ENCODE measurements at regions not wholly inside any gene's neighbourhood (a gene's known extent, or its start where the extent isn't known, plus 50 kb on each side); places are given as distances from the start of the nearest gene placed in this dataset.

DNA sequence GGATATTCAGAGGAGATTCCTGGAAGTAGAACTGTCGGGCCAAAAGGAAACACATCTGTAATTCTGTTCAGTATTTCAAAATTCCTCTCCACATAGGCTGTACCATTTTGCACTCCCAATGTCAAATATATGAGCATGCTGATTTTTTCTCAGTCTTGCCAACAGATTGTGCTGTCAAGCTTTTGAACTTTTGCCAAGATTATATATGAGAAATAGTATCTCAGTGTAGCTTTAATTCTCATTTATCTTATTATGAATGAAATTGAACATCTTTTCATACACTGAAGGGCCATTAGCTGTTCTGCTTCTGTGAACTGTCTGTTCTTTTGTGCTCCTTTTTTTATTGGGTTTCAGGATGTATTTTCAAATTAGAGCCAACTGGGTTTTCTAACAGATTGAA, 907.1 kb downstream of the MAT2B start:
- Histone ChIP-seq H3K27me3 (ENCODE audit: low read depth, low read length) (no peaks in the 10 kb centered on the region), H3K9me3 (ENCODE audit: control insufficient read depth in 1 of 2, low read length in 2 of 2) (peaks cover 0 to 1% of the 10 kb centered on the region in 2 donors), H3K4me3 (ENCODE audit: low read depth in 1 of 2, low read length in 2 of 2) (no peak overlapping the region), H3K27ac (ENCODE audit: low read length) (no peak overlapping the region), H3K36me3 (ENCODE audit: control insufficient read depth in 1 of 2, insufficient read depth in 2 of 2, low read length in 2 of 2) (no peaks in the 10 kb centered on the region), H3K4me1 (ENCODE audit: control insufficient read depth in 1 of 2, insufficient read depth in 2 of 2, low read length in 2 of 2) (no peaks in the 10 kb centered on the region)

DNA sequence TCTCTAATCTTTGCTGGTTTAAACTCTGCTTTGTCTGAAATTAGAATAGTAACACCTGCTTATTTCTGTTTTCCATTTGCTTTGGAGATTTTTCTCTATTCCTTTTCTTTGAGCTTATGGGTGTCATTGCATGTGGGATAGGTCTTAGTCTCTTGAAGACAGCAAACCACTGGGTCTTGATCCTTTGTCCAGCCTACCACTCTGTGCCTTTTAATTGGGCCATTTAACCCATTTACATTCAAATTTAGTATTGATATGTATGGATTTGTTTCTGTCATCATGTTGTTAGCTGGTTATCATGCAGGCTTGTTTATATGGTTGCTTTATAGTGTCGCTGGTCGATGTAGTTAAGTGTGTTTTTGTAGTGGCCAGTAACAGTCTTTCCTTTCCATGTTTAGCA, 914.7 kb downstream of the MAT2B start:
- no peaks in the 10 kb centered on the region for H3K36me3 ChIP-seq (ENCODE audit: control insufficient read depth in 1 of 2, insufficient read depth in 2 of 2, low read length in 2 of 2)
- H3K4me1 ChIP-seq (ENCODE audit: control insufficient read depth in 1 of 2, insufficient read depth in 2 of 2, low read length in 2 of 2), result no peaks in the 10 kb centered on the region
- H3K27me3 ChIP-seq (ENCODE audit: low read depth, low read length), result no peaks in the 10 kb centered on the region
- H3K9me3 ChIP-seq (ENCODE audit: control insufficient read depth in 1 of 2, low read length in 2 of 2), result peaks cover 0 to 21% of the 10 kb centered on the region in 2 donors
- H3K4me3 ChIP-seq (ENCODE audit: low read depth in 1 of 2, low read length in 2 of 2), result peak overlapping the region in 1 of 2 donors; percentile 3
- H3K27ac ChIP-seq (ENCODE audit: low read length), result no peak overlapping the region

DNA sequence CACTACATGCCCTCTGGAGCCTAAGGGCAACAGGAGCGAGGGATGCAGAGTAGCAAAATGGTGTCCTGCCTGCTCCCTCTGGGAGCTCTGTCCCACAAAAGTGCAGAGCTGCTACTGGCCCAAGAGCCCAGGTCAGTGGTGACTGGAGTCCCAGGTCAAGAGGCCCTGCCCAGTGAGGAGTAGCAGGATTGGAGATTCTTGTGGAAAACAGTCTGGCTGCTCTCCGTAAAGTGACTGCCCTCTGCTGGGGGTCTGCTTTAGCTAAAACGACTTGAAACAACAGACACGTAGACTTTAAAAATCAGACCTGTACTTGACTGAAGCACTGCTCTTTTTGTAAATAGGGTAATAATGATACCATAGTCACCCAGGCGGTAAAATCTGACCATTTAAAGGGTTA, 917.0 kb downstream of the MAT2B start:
- H3K27ac ChIP-seq (ENCODE audit: low read length), result no peak overlapping the region
- no peaks in the 10 kb centered on the region for H3K36me3 ChIP-seq (ENCODE audit: control insufficient read depth in 1 of 2, insufficient read depth in 2 of 2, low read length in 2 of 2)
- H3K4me3 ChIP-seq (ENCODE audit: low read depth in 1 of 2, low read length in 2 of 2), result no peak overlapping the region
- H3K4me1 ChIP-seq (ENCODE audit: control insufficient read depth in 1 of 2, insufficient read depth in 2 of 2, low read length in 2 of 2), result no peaks in the 10 kb centered on the region
- no peaks in the 10 kb centered on the region for H3K27me3 ChIP-seq (ENCODE audit: low read depth, low read length)
- peaks cover 0 to 22% of the 10 kb centered on the region in 2 donors for H3K9me3 ChIP-seq (ENCODE audit: control insufficient read depth in 1 of 2, low read length in 2 of 2)

DNA sequence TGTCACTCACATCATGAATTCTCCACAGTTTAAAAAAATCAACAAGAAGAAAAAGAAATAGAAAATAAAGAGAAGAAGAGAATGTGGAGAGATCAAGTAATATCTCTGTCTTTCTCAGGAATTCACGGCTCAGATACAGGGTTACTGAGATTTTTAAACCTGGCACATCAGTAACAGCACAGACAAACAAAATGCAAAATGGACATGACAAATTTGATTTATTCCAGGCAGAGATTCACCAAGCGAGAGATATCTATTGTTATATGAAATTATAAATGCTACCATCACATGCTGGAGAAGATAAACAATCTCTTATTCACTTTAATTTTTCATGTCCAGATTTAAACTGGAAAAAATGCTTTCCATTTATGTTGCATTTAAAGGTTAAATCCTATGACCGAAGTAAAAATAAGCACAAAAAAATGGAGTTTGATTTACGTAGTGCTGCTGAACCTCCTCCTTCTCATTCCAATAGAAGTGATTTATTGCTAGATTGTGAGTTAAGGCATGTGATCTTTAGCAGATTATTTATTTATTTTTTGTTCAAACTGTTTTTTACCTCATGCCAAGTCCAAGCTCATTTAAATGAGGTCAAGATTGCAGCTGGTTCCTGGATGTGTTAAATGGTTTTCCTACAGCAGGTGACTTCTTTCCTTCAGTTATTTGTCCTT, 926.4 kb downstream of the MAT2B start:
- Histone ChIP-seq H3K4me3 (ENCODE audit: low read depth in 1 of 2, low read length in 2 of 2) (no peak overlapping the region), H3K36me3 (ENCODE audit: control insufficient read depth in 1 of 2, insufficient read depth in 2 of 2, low read length in 2 of 2) (no peaks in the 10 kb centered on the region), H3K27me3 (ENCODE audit: low read depth, low read length) (no peaks in the 10 kb centered on the region), H3K4me1 (ENCODE audit: control insufficient read depth in 1 of 2, insufficient read depth in 2 of 2, low read length in 2 of 2) (peaks cover 0 to 11% of the 10 kb centered on the region in 2 donors), H3K9me3 (ENCODE audit: control insufficient read depth in 1 of 2, low read length in 2 of 2) (peaks cover 0 to 4% of the 10 kb centered on the region in 2 donors), H3K27ac (ENCODE audit: low read length) (no peak overlapping the region)

DNA sequence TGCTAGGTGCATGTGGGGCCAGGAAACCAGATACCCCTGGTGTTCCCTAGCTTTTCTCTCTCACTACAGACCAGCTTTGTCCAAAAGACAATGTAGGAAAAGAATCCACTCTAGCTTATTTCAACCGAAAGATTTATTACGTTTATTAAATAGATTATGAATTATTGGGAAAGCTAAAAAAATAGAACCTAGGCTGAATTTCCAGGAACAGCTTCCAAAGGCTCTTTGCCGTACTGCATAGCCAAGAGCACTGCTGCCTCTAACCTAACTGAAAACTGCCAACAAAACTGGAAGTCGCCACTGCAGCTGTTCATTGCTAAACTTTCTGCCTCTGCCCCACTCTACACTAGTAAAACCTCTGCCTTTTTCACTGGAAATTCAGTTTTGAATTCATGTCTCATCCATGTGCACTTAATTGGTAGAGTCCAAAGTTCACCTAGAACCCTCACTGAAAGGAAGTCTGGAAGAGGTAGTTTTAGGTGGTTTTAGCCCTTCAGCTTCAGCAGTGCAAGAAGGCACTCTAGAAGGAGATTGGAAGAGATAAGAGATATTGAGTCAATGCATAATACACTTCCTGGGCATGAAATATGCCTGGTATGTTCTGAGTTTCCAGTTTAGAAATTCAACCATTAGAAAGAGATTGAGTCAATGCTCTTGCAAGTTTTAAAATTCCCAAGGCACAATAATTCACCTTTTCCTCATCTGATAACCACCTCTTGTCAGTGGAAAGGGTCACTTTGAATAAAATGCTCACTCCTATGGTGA, 927.9 kb downstream of the MAT2B start:
- Histone ChIP-seq H3K27me3 (ENCODE audit: low read depth, low read length) (no peaks in the 10 kb centered on the region), H3K36me3 (ENCODE audit: control insufficient read depth in 1 of 2, insufficient read depth in 2 of 2, low read length in 2 of 2) (no peaks in the 10 kb centered on the region), H3K4me3 (ENCODE audit: low read depth in 1 of 2, low read length in 2 of 2) (no peak overlapping the region), H3K9me3 (ENCODE audit: control insufficient read depth in 1 of 2, low read length in 2 of 2) (peaks cover 0 to 4% of the 10 kb centered on the region in 2 donors), H3K4me1 (ENCODE audit: control insufficient read depth in 1 of 2, insufficient read depth in 2 of 2, low read length in 2 of 2) (peaks cover 0 to 11% of the 10 kb centered on the region in 2 donors), H3K27ac (ENCODE audit: low read length) (no peak overlapping the region)

DNA sequence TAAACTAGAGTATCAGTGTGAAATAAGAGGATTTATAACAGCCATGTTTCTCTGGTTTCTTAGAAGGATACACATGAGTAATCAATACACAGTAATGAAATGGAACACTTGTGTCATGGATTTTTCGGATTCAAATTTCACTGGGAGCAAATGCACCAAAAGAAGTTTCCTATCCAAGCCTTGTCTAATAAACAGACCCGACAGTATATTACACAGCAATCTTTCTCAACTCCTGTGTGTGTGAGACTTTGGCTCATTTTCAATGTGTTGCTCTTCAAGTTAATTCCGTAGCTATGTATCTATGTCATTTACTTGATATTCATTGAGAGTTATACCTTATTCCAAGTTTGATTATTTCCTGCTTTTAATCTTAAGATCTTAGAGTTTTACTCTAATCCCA, 930.2 kb downstream of the MAT2B start:
- Histone ChIP-seq H3K4me1 (ENCODE audit: control insufficient read depth in 1 of 2, insufficient read depth in 2 of 2, low read length in 2 of 2) (peaks cover 0 to 11% of the 10 kb centered on the region in 2 donors), H3K9me3 (ENCODE audit: control insufficient read depth in 1 of 2, low read length in 2 of 2) (no peaks in the 10 kb centered on the region), H3K36me3 (ENCODE audit: control insufficient read depth in 1 of 2, insufficient read depth in 2 of 2, low read length in 2 of 2) (no peaks in the 10 kb centered on the region)

DNA sequence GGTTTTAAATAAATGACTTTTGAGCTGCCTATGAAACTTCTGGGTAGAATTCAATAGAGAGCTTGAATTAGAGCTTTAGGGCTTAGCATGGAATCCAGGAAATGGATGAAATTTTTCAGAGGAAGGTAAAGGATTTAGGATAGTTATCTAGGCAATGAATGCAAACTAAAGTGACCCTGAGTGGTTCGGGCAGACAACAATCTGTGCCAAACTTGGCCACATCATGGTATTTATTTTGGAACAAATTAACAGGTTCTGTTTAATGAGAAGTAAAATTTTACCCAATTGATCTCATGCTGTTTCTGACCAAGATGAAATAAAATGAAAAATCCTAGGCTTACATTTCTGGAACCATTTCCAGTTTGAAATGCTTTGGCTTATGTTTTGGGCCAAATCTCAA, 934.4 kb downstream of the MAT2B start:
- no peak overlapping the region for H3K27ac ChIP-seq (ENCODE audit: low read length)
- no peak overlapping the region for H3K4me3 ChIP-seq (ENCODE audit: low read depth in 1 of 2, low read length in 2 of 2)
- no peaks in the 10 kb centered on the region for H3K9me3 ChIP-seq (ENCODE audit: control insufficient read depth in 1 of 2, low read length in 2 of 2)
- no peaks in the 10 kb centered on the region for H3K27me3 ChIP-seq (ENCODE audit: low read depth, low read length)
- H3K4me1 ChIP-seq (ENCODE audit: control insufficient read depth in 1 of 2, insufficient read depth in 2 of 2, low read length in 2 of 2), result no peaks in the 10 kb centered on the region
- H3K36me3 ChIP-seq (ENCODE audit: control insufficient read depth in 1 of 2, insufficient read depth in 2 of 2, low read length in 2 of 2), result no peaks in the 10 kb centered on the region

More for the DNA sequence above, 930.2 kb downstream of the MAT2B start:
- Histone ChIP-seq H3K27me3 (ENCODE audit: low read depth, low read length) (no peaks in the 10 kb centered on the region), H3K27ac (ENCODE audit: low read length) (no peak overlapping the region), H3K4me3 (ENCODE audit: low read depth in 1 of 2, low read length in 2 of 2) (no peak overlapping the region)

DNA sequence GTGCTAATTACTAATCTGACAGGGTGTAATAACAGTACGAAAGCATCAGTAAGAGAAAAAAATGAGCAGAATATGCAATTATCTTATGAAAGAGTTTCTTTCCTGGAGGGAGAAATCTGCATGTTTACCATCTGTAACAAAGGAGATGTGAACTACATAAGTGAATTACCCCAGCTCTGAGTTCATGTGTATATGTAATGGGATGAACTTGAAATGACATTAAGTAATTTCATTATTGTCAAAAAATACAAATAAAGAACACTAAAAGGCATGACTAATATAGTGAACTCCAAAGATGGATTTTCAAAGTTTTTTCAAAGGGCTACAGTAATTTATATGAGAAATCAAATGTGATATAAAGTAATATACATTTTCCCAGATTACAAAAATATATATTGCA, 944.0 kb downstream of the MAT2B start:
- Histone ChIP-seq H3K4me1 (ENCODE audit: control insufficient read depth in 1 of 2, insufficient read depth in 2 of 2, low read length in 2 of 2) (no peaks in the 10 kb centered on the region), H3K4me3 (ENCODE audit: low read depth in 1 of 2, low read length in 2 of 2) (no peak overlapping the region), H3K27me3 (ENCODE audit: low read depth, low read length) (no peaks in the 10 kb centered on the region), H3K36me3 (ENCODE audit: control insufficient read depth in 1 of 2, insufficient read depth in 2 of 2, low read length in 2 of 2) (no peaks in the 10 kb centered on the region), H3K27ac (ENCODE audit: low read length) (no peak overlapping the region), H3K9me3 (ENCODE audit: control insufficient read depth in 1 of 2, low read length in 2 of 2) (no peaks in the 10 kb centered on the region)

DNA sequence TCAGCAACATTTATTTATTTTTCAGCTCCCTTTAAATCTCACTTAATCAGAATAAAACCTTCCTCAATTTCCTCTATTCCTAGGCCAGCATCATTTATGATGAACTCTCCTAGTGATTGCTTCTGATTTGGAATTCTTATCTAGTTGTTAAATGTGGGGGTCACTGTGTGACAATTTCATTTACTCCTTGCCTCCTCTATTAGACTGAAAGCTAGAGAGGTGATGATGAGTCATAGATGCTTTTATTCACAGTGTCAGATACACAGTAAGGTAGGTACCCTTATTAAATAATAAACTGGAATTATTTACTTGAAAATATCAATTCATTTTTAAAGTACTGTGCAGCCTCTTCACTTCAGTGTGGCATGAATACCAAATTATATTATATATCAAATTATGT, 960.6 kb downstream of the MAT2B start:
- Histone ChIP-seq H3K36me3 (ENCODE audit: control insufficient read depth in 1 of 2, insufficient read depth in 2 of 2, low read length in 2 of 2) (no peaks in the 10 kb centered on the region), H3K9me3 (ENCODE audit: control insufficient read depth in 1 of 2, low read length in 2 of 2) (no peaks in the 10 kb centered on the region), H3K4me3 (ENCODE audit: low read depth in 1 of 2, low read length in 2 of 2) (no peak overlapping the region), H3K27me3 (ENCODE audit: low read depth, low read length) (no peaks in the 10 kb centered on the region), H3K4me1 (ENCODE audit: control insufficient read depth in 1 of 2, insufficient read depth in 2 of 2, low read length in 2 of 2) (no peaks in the 10 kb centered on the region), H3K27ac (ENCODE audit: low read length) (no peak overlapping the region)

DNA sequence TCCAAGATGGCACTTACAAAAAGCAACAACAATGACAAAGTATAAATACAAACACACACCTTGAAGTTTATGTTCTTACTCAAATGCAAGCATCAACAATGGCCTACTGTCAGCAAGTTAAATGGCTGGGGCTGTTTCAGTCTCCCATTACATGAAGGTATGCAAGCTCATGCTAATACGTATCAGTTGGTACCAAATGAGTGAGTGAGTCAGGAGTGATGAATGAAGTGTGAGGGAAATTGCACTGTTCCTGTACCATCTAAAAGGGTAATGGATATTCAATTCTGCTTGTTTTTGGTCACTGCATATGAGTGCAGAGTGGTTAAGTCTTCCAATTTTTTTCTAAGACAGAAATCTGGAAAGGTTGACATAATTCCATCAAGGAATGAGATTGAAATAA, 964.9 kb downstream of the MAT2B start:
- no peak overlapping the region for H3K27ac ChIP-seq (ENCODE audit: low read length)
- no peaks in the 10 kb centered on the region for H3K27me3 ChIP-seq (ENCODE audit: low read depth, low read length)
- no peak overlapping the region for H3K4me3 ChIP-seq (ENCODE audit: low read depth in 1 of 2, low read length in 2 of 2)
- no peaks in the 10 kb centered on the region for H3K36me3 ChIP-seq (ENCODE audit: control insufficient read depth in 1 of 2, insufficient read depth in 2 of 2, low read length in 2 of 2)
- H3K9me3 ChIP-seq (ENCODE audit: control insufficient read depth in 1 of 2, low read length in 2 of 2), result no peaks in the 10 kb centered on the region
- no peaks in the 10 kb centered on the region for H3K4me1 ChIP-seq (ENCODE audit: control insufficient read depth in 1 of 2, insufficient read depth in 2 of 2, low read length in 2 of 2)

DNA sequence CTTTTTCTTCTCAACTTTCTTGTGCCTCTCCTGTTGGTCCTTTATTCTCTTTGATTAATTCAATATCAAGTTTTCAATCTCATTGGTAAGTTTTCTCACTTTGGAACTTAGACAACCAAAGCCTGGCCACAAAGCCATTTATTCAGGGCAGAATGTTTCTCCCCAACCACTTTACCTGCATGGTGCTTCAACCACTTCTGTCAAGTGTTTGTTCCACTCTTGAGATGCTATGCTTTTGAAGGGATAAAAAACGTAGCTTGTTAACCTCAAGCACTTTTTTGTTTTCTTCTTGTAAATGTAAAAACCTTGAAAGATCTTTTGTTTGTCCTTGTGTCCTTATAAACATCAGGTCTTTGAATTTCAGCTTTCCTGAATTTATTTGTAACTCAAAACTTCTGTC, 966.7 kb downstream of the MAT2B start:
- no peaks in the 10 kb centered on the region for H3K36me3 ChIP-seq (ENCODE audit: control insufficient read depth in 1 of 2, insufficient read depth in 2 of 2, low read length in 2 of 2)
- H3K27me3 ChIP-seq (ENCODE audit: low read depth, low read length), result no peaks in the 10 kb centered on the region
- no peak overlapping the region for H3K27ac ChIP-seq (ENCODE audit: low read length)
- no peak overlapping the region for H3K4me3 ChIP-seq (ENCODE audit: low read depth in 1 of 2, low read length in 2 of 2)
- H3K4me1 ChIP-seq (ENCODE audit: control insufficient read depth in 1 of 2, insufficient read depth in 2 of 2, low read length in 2 of 2), result no peaks in the 10 kb centered on the region
- H3K9me3 ChIP-seq (ENCODE audit: control insufficient read depth in 1 of 2, low read length in 2 of 2), result no peaks in the 10 kb centered on the region

Data from muscle layer of duodenum (tissue), 2 donors.